ENCODE measurements at regions not wholly inside any gene's neighbourhood (a gene's known extent, or its start where the extent isn't known, plus 50 kb on each side); places are given as distances from the start of the nearest gene placed in this dataset.

GRCh38 chr5:24170026-24170425 is 474.8 kb downstream of the CDH10 start:
- no peak for TF ChIP-seq CTCF (conservative IDR thresholded peaks at IDR 0.05; ENCODE audit: low read length)
- no peak for TF ChIP-seq EZH2phosphoT487 (IDR thresholded peaks at IDR 0.05; ENCODE audit: borderline replicate concordance, low read depth, low read length)

Data from OCI-LY7 (cell line).